HG03354 (cell line): ENCODE measurements at regions not wholly inside any gene's neighbourhood (a gene's known extent, or its start where the extent isn't known, plus 50 kb on each side); places are given as distances from the start of the nearest gene placed in this dataset.

Experiments
- ATAC-seq: cut with Tn5 transposase; IDR thresholded peaks from one replicate; pipeline ENCODE4 v1.9.1; 2021; ENCODE audit warnings: mild to moderate bottlenecking; ENCODE audit not compliant: unreplicated experiment, poor library complexity, severe bottlenecking

DNA sequence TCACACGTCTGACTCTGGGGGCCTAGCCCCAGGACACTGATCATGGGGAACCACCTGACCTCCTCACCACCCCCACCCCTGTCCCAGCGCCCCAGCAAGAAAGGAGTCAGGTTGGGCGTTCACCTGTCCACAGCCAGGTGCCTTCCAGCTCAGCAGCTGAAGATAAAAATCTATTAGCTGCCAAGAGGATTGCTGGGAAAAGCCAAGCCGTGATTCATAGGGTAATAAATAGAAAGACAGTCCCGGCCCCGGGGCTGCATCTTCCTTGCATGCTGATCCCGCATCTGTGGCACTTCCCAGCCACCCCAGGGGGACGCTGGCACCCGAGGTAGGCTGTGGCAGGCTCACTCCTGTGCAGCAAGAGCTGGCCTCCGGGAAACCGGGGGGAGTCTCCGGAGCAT, 70.2 kb upstream of the NCOR2 start:
- ATAC-seq, result no peak

DNA sequence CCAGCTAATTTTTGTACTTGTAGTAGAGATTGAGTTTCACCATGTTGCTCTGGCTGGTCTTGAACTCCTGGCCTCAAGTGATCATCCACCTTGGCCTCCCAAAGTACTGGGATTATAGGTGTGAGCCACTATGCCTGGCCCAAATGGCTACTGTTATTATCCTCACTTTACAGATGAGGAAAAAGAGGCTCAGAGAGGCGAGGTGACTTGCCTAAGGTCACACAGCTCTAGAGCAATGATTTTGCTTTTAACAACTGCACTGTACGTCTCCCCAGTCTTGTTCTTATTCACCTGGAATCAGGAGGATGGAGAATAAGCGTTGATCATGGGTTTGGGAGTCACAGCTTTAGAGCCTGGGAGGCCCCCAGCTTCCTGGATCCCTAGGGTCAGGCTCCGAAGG, 69.8 kb upstream of the NCOR2 start:
- no peak for ATAC-seq

DNA sequence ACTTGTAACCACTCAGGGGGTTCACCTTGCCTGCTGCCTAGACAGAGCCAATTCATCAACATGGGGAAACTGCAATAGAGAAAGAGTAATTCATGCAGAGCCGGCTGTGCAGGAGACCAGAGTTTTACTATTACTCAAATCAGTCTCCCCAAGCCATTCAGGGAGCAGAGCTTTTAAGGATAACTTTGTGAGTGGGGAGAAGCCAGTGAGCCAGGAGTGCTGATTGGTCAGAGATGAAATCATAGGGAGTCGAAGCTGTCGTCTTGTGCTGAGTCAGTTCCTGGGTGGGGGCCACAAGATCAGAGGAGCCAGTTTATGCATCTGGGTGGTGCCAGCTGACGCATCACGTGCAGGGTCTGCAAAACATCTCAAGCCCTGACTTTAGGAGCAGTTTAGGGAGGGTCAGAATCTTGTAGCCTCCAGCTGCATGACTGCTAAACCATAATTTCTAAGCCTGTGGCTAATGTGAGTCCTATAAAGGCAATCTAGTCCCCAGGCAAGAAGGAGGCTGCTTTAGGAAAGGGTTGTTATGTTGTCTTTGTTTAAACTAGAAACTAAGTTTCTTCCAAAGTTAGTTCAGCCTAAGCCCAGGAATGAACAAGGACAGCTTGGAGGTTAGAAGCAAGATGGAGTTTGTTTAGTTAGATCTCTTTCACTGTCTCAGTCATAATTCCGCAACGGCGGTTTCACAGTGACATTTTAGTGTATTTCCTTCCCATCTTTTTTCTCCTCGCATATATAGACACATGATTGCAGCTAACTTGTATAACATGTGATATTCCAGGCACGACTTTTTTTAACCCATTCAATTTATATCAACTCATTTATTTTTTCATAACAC, 68.9 kb upstream of the NCOR2 start:
- no peak for ATAC-seq

DNA sequence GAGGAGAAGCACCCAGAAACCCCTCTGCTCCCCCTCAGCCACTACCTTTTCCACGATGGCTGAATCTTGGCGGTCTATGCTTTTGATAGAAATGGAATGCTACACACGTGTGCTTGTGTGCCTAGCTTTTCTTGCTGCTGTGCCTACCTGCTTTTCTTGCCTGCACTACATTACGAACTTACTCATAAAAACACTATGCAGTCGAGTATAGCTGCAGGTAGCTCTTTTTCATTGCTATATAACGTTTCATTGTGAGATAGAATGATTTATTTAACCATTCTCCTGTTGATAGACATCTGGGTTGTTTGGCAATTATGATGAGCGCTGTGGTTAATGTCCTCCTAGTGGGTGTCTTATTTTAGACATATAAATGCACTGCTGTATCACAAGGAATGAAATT, 67.9 kb upstream of the NCOR2 start:
- ATAC-seq, result no peak

DNA sequence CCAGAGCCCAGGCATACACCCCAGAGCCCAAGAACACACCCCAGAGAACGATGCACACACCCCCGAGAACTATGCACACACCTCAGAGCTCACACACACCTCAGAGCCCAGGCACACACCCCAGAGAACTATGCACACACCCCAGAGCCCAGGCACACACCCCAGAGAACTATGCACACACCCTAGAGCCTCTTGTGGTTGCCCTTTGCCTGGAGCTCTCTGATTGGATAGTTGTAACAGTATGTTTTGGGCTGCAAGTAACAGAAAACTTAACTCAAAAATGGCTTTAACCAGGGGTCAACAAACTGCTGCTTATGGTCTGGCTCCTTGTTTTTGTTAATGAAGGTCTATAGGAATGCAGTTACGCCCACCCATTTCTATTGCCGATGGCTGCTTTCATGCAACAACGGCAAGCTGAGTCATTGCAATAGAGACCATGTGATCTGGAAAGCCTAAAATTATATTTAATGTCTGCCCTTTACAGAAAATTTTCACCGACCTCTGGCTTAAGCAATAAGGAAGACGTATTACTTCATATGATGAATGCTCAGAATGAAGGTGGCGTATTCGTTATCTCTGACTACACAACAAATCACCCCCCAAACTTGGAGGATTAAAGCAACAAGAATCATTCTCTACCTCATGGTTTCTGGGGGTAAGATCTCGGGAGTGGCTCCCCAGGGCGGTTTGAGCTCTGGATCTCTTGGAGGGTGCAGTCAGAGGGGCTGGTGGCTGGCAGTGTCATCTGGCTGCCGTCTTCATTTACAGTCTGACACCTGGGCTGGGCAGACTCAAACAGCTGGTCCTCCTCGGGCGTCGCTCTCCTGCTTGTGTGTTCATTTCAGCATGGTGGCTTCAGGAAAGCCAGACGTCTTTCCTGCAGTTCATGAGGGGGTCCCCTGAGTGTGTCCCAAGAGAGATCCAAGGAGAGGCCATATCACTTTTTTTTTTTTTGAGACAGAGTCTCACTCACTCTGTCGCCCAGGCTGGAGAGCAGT, 66.3 kb upstream of the NCOR2 start:
- no peak for ATAC-seq

DNA sequence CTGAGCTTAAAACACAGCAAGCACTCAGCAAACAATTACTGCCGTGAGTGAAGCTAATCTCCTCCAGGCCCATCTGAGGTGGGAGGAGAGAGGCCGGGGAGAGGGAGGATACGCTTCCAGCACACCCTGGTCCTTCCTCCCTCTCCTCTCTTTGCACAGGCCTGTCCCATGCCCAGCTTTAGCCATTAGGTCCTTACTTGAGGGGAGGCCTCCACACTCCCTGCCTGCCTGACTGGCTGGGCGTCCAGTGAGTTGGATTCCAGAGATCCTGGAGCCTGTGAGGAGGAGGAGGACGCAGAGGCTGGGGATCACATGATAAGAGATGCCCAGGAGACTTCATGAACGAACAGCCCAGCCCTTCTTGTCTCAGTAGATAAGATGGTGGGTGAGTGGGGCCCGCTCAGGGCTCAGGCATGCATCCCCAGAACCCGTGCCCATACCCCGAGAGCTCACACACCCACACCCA, 65.1 kb upstream of the NCOR2 start:
- no peak for ATAC-seq

DNA sequence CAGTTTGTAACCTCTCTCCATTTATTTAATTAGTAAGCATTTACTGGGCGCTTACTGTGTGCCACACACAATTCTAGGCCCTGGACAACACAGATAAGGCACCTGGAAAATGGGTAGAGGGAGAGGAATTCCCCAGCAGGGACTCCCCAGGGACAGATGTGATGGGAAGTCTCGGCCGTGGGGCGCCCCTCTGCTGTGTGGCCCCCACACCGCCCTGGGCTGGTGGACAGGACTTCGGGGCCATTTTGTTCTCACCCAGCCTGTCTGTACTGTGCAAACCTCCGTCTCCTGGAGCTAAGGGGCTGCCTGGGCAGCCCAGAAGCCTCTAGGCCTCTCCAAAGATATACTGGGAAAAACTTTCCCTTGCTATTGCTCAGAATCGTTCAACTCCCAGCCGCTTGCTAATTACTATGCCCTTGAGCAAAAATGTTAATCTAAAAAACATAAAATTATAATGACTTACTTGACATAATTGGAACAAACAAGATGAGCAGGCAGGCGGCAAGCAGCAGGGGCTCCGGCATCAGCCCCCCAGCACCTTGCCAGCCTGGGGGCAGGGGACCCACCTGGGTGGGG, 64.4 kb upstream of the NCOR2 start:
- no peak for ATAC-seq

DNA sequence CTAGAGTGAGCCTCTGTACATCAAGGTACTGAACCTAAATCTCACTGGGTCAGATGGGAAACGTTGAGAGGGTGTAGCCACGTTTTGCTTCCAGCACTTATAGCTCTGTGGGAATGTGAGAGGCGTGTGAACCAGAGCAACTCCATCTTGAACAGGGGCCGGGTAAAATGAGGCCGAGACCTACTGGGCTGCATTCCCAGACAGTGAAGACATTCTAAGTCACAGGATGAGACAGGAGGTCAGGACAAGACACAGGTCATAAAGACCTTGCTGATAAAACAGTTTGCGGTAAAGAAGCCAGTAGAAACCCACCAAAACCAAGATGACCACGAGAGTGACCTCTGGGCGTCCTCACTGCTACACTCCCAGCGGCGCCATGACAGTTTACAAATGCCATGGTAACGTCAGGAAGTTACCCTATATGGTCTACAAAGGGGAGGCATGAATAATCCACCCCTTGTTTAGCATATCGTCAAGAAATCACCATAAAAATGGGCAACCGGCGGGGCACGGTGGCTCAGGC, 63.4 kb upstream of the NCOR2 start:
- no peak for ATAC-seq

DNA sequence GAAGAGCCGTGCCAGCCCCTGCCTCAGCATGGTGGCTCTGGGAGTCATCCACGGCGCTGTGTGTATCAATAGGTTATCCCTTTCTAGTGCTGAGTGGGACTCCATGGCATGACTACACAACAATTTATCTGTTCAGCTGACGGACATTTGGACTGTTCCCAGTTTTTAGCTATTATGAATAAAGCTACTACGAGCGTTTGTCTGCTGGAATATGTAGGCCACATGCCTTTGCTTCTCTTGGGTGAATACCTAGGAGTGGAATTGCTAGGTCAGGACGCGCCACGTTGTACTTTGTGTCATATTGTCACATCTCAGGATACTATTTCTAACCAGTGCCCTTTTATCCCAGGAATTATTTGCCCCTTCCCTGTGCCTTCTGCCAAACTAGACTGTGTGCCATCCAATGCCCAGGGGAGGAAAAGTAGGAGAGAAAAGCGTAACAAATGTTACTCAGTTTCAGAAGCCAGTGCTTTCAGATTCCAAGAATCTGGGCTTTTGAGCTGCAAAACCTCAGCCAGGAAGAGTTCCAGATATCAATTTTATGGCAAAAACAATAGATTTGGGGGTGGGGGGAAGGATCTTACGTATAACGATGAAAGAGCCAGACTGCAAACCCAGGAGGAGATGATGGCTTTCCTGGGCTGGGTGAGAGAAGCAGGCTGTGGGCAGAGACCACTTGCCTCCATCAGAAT, 62.5 kb upstream of the NCOR2 start:
- no peak for ATAC-seq

DNA sequence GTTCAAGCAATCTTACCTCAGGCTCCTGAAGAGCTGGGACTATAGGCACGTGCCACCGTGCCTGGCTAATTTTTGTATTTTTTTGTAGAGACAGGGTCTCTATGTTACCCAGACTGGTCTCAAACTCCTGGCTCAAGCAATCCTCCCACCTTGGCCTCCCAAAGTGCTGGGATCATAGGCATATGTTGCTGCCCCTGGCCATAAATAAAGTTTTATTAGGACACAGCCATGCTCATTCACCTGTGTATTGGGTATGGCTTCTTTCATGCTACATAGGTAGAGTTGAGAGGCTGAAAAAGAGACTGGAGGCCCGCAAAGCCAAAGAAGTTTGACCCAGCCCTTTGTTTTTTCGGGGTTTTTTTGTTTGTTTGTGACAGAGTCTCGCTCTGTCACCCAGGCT, 61.7 kb upstream of the NCOR2 start:
- ATAC-seq, result no peak

DNA sequence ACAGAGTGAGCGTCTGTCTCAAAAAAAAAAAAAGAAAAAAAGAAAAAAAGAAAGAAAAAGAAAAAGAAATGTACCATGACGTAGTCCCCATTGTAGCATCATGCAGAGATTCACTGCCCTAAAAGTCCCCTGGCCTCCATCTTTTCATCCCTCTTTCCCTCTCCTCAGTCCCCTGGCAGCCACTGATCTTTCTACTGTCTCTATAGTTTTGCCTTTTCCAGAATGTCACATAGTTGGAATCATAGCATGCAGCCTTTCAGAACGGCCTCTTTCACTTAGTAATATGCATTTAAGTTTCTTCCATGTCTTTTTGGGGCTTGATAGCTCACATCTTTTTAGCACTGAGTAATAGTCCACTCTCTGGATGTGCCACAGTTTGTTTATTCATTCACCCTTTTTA, 60.5 kb upstream of the NCOR2 start:
- no peak for ATAC-seq

DNA sequence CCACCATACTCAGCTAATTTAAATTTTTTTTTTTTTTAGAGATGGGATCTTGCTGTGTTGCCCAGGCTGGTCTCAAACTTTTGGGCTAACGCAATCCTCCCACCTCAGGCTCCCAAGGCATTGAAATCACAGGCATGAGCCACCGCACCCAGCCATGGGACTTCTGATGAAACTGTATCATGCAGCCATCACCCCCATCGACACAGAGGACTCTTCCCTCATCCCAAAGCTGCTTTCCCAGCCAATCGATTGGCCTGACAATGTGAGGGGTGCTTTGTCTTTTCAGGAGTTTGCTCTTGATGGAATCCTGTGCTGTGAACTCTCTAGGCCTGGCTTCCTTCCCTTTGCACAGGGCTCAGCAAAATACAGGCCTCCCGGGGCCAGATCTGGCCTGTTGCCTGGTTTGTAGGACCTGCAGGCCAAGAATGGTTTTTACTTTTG, 59.6 kb upstream of the NCOR2 start:
- ATAC-seq, result no peak

DNA sequence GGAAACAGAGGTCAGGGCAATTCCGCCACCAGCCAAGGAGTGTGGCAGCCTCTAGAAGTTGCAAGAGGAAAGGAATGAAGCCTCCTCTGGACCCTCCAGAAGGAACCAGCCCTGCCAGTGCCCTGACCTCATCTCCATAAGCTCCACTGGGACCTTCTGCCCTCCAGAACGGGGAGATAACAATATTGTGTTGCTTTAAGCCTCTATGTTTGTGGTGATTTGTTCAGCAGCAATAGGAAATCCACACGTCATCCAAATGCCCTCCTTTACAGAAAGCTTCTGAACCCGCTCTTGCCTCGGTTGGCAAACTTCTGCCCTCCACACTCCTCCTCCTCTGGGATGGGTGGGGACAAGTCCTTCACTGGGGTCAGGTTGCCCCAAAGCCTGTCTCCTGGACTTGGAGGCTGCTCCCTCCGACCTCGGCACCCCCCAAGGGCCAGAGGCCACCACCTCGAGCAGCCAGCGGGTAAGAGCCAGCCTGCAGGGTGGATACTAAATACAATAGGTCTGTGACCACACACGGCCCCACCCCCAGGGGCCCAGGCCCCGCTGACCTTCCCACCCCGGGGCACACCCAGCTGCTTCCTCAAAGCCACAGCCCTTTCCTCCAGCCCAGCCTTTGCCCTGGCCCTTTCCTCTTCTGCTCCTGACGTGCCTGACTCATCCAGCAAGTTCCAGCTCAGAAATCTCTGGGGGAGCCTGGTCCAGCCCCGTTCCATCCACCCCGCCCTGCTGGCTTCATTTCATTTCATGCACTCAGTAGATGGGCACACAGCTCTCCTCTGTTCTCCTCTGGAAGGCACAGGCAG, 58.7 kb upstream of the NCOR2 start:
- no peak for ATAC-seq

DNA sequence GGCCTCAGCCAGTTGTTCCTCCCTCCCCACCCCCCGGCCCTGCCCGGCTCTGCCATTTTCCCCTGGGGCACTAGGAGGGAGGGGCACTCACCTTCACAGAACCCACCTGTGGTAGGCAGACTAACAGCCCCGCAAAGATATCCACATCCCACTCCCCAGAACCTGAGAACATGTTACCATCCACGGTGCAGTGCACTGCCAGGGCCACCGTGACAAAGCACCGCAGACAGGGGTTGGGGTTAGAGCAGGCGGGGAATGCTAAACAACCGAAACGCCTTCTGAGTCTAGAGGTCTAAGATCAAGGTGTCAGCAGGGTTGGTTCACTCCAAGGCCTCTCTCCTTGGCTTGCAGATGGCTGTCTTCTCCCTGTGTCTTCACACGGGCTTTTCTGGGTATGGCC, 57.4 kb upstream of the NCOR2 start:
- ATAC-seq, result no peak

DNA sequence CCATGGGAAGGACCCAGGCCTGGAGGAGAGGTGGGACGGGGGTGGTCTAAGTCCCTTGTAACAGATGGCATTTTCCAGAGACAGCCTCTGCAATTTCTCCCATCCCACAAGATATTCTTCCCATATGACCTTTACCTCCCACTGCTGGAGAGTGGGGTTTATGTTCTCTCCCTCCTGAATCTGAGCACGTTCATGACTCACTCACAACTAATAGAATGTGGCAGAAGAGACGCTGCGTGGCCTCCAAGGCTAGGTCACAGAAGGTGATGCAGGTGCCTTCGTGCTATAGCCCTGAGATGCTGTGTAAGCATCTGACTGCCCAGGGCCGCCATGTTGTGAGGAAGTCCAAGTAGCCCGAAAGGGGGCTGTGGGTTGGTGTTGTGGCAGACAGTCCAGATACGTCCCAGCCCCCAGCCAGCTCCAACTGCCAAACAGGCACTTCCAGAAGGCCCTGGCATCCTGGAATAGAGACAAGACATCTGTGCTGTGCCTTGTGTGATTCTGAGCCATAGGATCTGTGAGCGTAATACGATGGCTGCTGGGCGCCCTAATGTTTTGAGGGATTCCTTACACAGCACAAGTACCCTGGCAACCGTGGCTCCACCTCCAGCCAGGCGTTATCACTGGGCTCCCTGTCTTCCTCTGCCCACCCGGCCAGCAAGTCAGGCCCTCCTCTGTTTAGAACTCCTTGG, 56.1 kb upstream of the NCOR2 start:
- ATAC-seq, result no peak

DNA sequence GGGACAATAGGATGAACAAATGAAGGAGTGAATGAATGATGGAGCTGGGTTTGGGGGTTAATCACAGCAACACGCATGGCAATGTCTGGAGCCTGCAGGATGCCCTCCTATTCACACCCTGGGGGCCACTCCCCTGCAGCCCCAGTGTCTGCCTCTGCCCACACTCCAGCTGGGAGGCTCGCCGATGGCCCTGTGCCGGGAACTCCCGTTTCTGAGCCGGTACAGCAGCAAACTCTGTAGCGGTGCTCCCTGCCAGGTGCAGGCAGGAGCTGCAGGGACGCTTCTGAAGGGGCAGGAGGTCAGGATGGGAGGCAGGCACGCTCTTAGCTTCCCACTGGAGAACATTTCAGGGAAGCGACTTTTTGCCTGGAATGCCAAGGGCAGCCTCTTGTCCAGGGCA, 55.4 kb upstream of the NCOR2 start:
- ATAC-seq, result no peak

DNA sequence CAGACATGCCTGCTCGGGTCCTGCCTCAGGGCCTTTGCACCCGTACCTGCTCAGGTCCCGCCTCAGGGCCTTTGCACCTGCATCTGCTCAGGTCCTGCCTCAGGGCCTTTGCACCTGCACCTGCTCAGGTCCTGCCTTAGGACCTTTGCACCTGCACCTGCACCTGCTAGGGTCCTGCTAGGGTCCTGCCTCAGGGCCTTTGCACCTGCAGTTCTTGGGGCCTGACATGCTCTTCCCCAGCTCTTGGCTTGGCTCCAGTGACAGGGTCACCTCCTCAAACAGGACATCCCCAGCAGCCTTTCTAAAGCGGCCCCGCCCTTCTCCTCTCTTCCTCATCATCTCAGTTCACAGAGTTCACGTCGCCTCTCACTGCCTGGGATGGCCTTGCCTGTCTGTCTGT, 54.9 kb upstream of the NCOR2 start:
- ATAC-seq, result no peak

DNA sequence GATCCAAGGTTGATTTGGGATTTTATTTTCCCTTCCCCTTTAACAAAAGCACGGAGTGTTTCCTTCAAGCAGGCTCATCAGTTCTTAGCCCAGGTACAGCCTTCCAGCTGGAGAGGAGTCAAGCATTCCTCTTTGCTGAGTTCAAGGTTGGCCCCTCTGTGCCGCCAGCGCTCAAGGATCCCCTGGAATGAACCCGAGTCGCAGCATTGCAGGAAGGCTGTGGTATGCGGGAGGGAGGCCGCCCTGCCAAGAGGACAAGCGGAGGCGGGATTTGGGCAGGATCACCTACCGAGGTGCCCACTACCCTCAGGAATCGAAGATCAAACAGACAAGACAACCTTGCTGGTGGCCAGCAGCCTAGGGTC, 53.9 kb upstream of the NCOR2 start:
- no peak for ATAC-seq
